Spleen (tissue), 11 donors: ENCODE measurements at regions not wholly inside any gene's neighbourhood (a gene's known extent, or its start where the extent isn't known, plus 50 kb on each side); places are given as distances from the start of the nearest gene placed in this dataset.

Experiments used
- DNase-seq: peaks from one replicate; pipeline ENCODE4 v3.0.0-alpha.2; 2020
- H3K27ac ChIP-seq, 8 donors: fragments of 200-600 bp; sonication (generic) in 7 of 8; 1 replicate in 4 of 8; 2 replicates in 4 of 8; pipeline versions ENCODE4 v1.5.0 to v1.8.0; 2016 to 2021; ENCODE audit warnings: inconsistent platforms in 4 of 8, mild to moderate bottlenecking in 4 of 8, moderate library complexity in 1 of 8
- H3K27me3 ChIP-seq, 7 donors: fragments of 200-600 bp; sonication (generic) in 6 of 7; replicated peaks in 1 of 7; 1 replicate in 4 of 7; 2 replicates in 3 of 7; pipeline versions ENCODE4 v1.5.0 to v1.8.0; 2016 to 2021; ENCODE audit warnings: inconsistent platforms in 3 of 7, mild to moderate bottlenecking in 1 of 7
- H3K36me3 ChIP-seq, 6 donors: fragments of 200-600 bp; sonication (generic) in 5 of 6; 1 replicate in 4 of 6; 2 replicates in 2 of 6; pipeline versions ENCODE4 v1.5.0 to v1.8.0; 2016 to 2021; ENCODE audit warnings: inconsistent platforms in 2 of 6
- H3K4me1 ChIP-seq, 6 donors: fragments of 200-600 bp; sonication (generic) in 5 of 6; 1 replicate in 3 of 6; 2 replicates in 3 of 6; pipeline versions ENCODE4 v1.5.0 to v1.8.0; 2016 to 2021; ENCODE audit warnings: inconsistent platforms in 3 of 6
- H3K4me3 ChIP-seq, 8 donors: fragments of 200-600 bp; sonication (generic) in 7 of 8; 1 replicate in 4 of 8; 2 replicates in 4 of 8; pipeline versions ENCODE4 v1.5.0 to v1.8.0; 2016 to 2021; ENCODE audit warnings: inconsistent platforms in 4 of 8, mild to moderate bottlenecking in 4 of 8, moderate library complexity in 2 of 8
- H3K9me3 ChIP-seq, 8 donors: fragments of 200-600 bp; sonication (generic) in 7 of 8; 1 replicate in 4 of 8; 2 replicates in 4 of 8; pipeline versions ENCODE4 v1.5.0 to v1.8.0; 2016 to 2021; ENCODE audit warnings: inconsistent platforms in 4 of 8
- CTCF ChIP-seq, 11 experiments: fragments of 200-600 bp in 7 of 11; fragments of 450-650 bp in 4 of 11; sonication (generic) in 4 of 11; IDR thresholded peaks in 8 of 11; conservative IDR thresholded peaks in 3 of 11; 1 replicate in 7 of 11; 2 replicates in 4 of 11; pipeline versions ENCODE4 v1.4.0 to v1.8.0; 2016 to 2021; ENCODE audit warnings: antibody characterized with exemption in 11 of 11, inconsistent platforms in 4 of 11, mild to moderate bottlenecking in 1 of 11
- POLR2A ChIP-seq, 3 donors: fragments of 450-650 bp; IDR thresholded peaks; one replicate each; pipeline ENCODE4 v1.5.1; 2017; ENCODE audit warnings: antibody characterized with exemption in 3 of 3, mild to moderate bottlenecking in 1 of 3
- POLR2AphosphoS5 ChIP-seq, 3 donors: sonication (generic); formaldehyde crosslinking; IDR thresholded peaks; one replicate each; pipeline ENCODE4 v1.5.1; 2017; ENCODE audit warnings: antibody characterized with exemption in 3 of 3
- WGBS, 5 donors: extraction: QIAGEN DNeasy Blood & Tissue Kit in 3 of 5; methylation state at CpG; one replicate each; pipeline versions ENCODE4 v1.1.5 to v1.1.7; 2013 to 2018; 5-methylcytosine and 5-hydroxymethylcytosine counted together
- intact Hi-C: fragments of 100-400 bp; cut with DNase I; formaldehyde crosslinking; loops from one replicate; pipeline ENCODE4 v1.15.0; 2023; ENCODE audit warnings: low total_unique reads
- donor health status: healthy with polysubstance abuse.
- donor health status: DM: no; HTN: no; CAD: no; lungs with moderate emphysema.
- donor health status: DM: no; HTN: no; CAD: no.
- donor health status: Bipolar disorder and iron deficiency.
- donor health status: healthy.
- donor health status: DM: no; HTN: no; CAD: no.
- donor health status: DM: yes; HTN: yes; CAD: no.

- TF ChIP-seq POLR2AphosphoS5 (IDR thresholded peaks at IDR 0.05) (no peak), CTCF (IDR thresholded peaks at IDR 0.05 in 8 of 11, conservative IDR thresholded peaks at IDR 0.05 in 3 of 11) (no peak), POLR2A (IDR thresholded peaks at IDR 0.05) (no peak)
- 79 to 94% (median 86%) methylated on average over 4 of the region's 4 CpGs for WGBS, 5 donors
- Histone ChIP-seq H3K36me3 (no peaks in the 10 kb centered on the region), H3K9me3 (no peaks in the 10 kb centered on the region), H3K4me1 (no peaks in the 10 kb centered on the region), H3K27me3 (no peaks in the 10 kb centered on the region), H3K4me3 (no peak overlapping the region), H3K27ac (no peak overlapping the region)
- DNase-seq = no peak
- intact Hi-C loops = no loop called here
Measured at GRCh38 chr7:79965946-79966345, 168.7 kb upstream of the GNAI1 start.

- no peak overlapping the region for H3K27ac ChIP-seq
- no peak overlapping the region for H3K4me3 ChIP-seq
- intact Hi-C loops = no loop called here
- no peak for DNase-seq
- no peaks in the 10 kb centered on the region for H3K4me1 ChIP-seq
- no peaks in the 10 kb centered on the region for H3K36me3 ChIP-seq
- H3K9me3 ChIP-seq = no peaks in the 10 kb centered on the region
- no peak for TF ChIP-seq POLR2A (IDR thresholded peaks at IDR 0.05)
- no peak for TF ChIP-seq POLR2AphosphoS5 (IDR thresholded peaks at IDR 0.05)
- no peak for TF ChIP-seq CTCF (IDR thresholded peaks at IDR 0.05 in 8 of 11, conservative IDR thresholded peaks at IDR 0.05 in 3 of 11)
- 63 to 81% (median 69%) methylated on average over 1 of the region's 1 CpG for whole genome bisulfite sequencing, 5 donors
- no peaks in the 10 kb centered on the region for H3K27me3 ChIP-seq
Measured at GRCh38 chr7:79964463-79964862, 170.2 kb upstream of the GNAI1 start.

- no peaks in the 10 kb centered on the region for H3K27me3 ChIP-seq
- DNase-seq = no peak
- TF ChIP-seq POLR2AphosphoS5 (IDR thresholded peaks at IDR 0.05) (no peak), POLR2A (IDR thresholded peaks at IDR 0.05) (no peak), CTCF (IDR thresholded peaks at IDR 0.05 in 8 of 11, conservative IDR thresholded peaks at IDR 0.05 in 3 of 11) (no peak)
- no peak overlapping the region for H3K27ac ChIP-seq
- no peaks in the 10 kb centered on the region for H3K4me1 ChIP-seq
- H3K9me3 ChIP-seq = peaks cover 0 to under 1% (median 0%) of the 10 kb centered on the region in 8 donors
- intact Hi-C loops = no loop called here
- H3K36me3 ChIP-seq = no peaks in the 10 kb centered on the region
- no peak overlapping the region for H3K4me3 ChIP-seq
- WGBS, 5 donors = 64 to 88% (median 87%) methylated on average over 4 of the region's 4 CpGs
Measured at GRCh38 chr7:79953130-79953529, 181.5 kb upstream of the GNAI1 start.

- Histone ChIP-seq H3K36me3 (no peaks in the 10 kb centered on the region), H3K9me3 (peaks cover 0 to 7% (median 0%) of the 10 kb centered on the region in 8 donors), H3K27ac (no peak overlapping the region), H3K4me1 (no peaks in the 10 kb centered on the region), H3K4me3 (no peak overlapping the region), H3K27me3 (no peaks in the 10 kb centered on the region)
- 67 to 74% (median 71%) methylated on average over 1 of the region's 1 CpG for WGBS, 5 donors
- no peak for DNase-seq
- TF ChIP-seq POLR2A (IDR thresholded peaks at IDR 0.05) = no peak
- no peak for TF ChIP-seq POLR2AphosphoS5 (IDR thresholded peaks at IDR 0.05)
- no peak for TF ChIP-seq CTCF (IDR thresholded peaks at IDR 0.05 in 8 of 11, conservative IDR thresholded peaks at IDR 0.05 in 3 of 11)
- intact Hi-C loops = no loop called here
Measured at GRCh38 chr7:79952399-79952798, 182.2 kb upstream of the GNAI1 start.
